IMR-90 (cell line): ENCODE measurements at regions not wholly inside any gene's neighbourhood (a gene's known extent, or its start where the extent isn't known, plus 50 kb on each side); places are given as distances from the start of the nearest gene placed in this dataset.

Source experiments
- ATAC-seq: fragments of 200-7000 bp; cut with Tn5 transposase; 2 replicates; pipeline ENCODE4 v1.9.1; 2020; ENCODE audit warnings: low read depth, mild to moderate bottlenecking, moderate library complexity
- BruUV-seq: library from RNA; stranded (reverse); fragments of 400-500 nt; replicated peaks from 2 replicates; lab custom pipeline; 2021; lab: Mats Ljungman, UMichigan
- CTCF ChIA-PET: fragments of 300-600 bp; formaldehyde crosslinking; extraction: SDS; loops from one replicate; lab custom pipeline; 2021; ENCODE audit warnings: antibody characterized with exemption; lab: Yijun Ruan, JAX
- POLR2A ChIA-PET: fragments of 300-600 bp; sonication (Branson Sonifier 250); formaldehyde crosslinking; loops from one replicate; lab custom pipeline; 2022; ENCODE audit warnings: antibody characterized with exemption; ENCODE audit not compliant: unreplicated experiment; lab: Charles Lee
- DNase-seq: peaks from one replicate; pipeline ENCODE4 v3.0.0; 2013
- H2AFZ ChIP-seq: replicated peaks from 2 replicates; pipeline ENCODE3; 2013; ENCODE audit warnings: low read length, mild to moderate bottlenecking; ENCODE audit not compliant: poor library complexity
- H2AK5ac ChIP-seq: 2 replicates; pipeline ENCODE4 v1.6.1; 2013; ENCODE audit warnings: low read depth, low read length, inconsistent platforms
- H2AK9ac ChIP-seq: replicated peaks from 2 replicates; pipeline ENCODE3; 2013; ENCODE audit warnings: mild to moderate bottlenecking, low read depth, low read length, moderate library complexity; ENCODE audit not compliant: poor library complexity
- H2BK120ac ChIP-seq: 2 replicates; pipeline ENCODE4 v1.6.1; 2013; ENCODE audit warnings: low read depth, low read length, inconsistent platforms
- H2BK15ac ChIP-seq: 3 replicates; pipeline ENCODE4 v1.6.1; 2013; ENCODE audit warnings: low read depth, low read length, inconsistent platforms
- H2BK20ac ChIP-seq: 2 replicates; pipeline ENCODE4 v1.6.1; 2013; ENCODE audit warnings: low read depth, mild to moderate bottlenecking, inconsistent platforms, low read length, moderate library complexity
- H2BK5ac ChIP-seq: 2 replicates; pipeline ENCODE4 v1.6.1; 2013; ENCODE audit warnings: mild to moderate bottlenecking, low read depth, low read length, inconsistent platforms; ENCODE audit not compliant: poor library complexity, severe bottlenecking
- H3K14ac ChIP-seq: replicated peaks from 2 replicates; pipeline ENCODE4 v1.6.1; 2013; ENCODE audit warnings: low read depth, low read length, inconsistent platforms
- H3K18ac ChIP-seq: 2 replicates; pipeline ENCODE4 v1.6.1; 2013; ENCODE audit warnings: low read depth, low read length, control low read depth
- H3K23ac ChIP-seq: 2 replicates; pipeline ENCODE4 v1.6.1; 2013; ENCODE audit warnings: low read depth, low read length, inconsistent platforms
- H3K27ac ChIP-seq: 2 replicates; pipeline ENCODE4 v1.5.1; 2013; ENCODE audit warnings: mild to moderate bottlenecking, control low read depth, low read length; ENCODE audit not compliant: insufficient read depth
- H3K27me3 ChIP-seq: 2 replicates; pipeline ENCODE4 v1.6.1; 2013; ENCODE audit warnings: low read length; ENCODE audit not compliant: control insufficient read depth, insufficient read depth
- H3K36me3 ChIP-seq: 2 replicates; pipeline ENCODE4 v1.6.1; 2013; ENCODE audit warnings: low read length, mixed read lengths; ENCODE audit not compliant: control insufficient read depth, insufficient read depth
- H3K4ac ChIP-seq: 2 replicates; pipeline ENCODE4 v1.6.1; 2013; ENCODE audit warnings: low read depth, low read length, inconsistent platforms
- H3K4me1 ChIP-seq: 2 replicates; pipeline ENCODE4 v1.6.1; 2013; ENCODE audit warnings: low read length, mixed read lengths; ENCODE audit not compliant: control insufficient read depth, insufficient read depth
- H3K4me2 ChIP-seq: 2 replicates; pipeline ENCODE4 v1.6.1; 2013; ENCODE audit warnings: low read depth, mild to moderate bottlenecking, control low read depth, low read length, moderate library complexity
- H3K4me3 ChIP-seq: 2 replicates; pipeline ENCODE4 v1.5.1; 2013; ENCODE audit warnings: low read depth, mild to moderate bottlenecking, control low read depth, low read length, moderate library complexity; ENCODE audit not compliant: insufficient read depth
- H3K56ac ChIP-seq: 2 replicates; pipeline ENCODE4 v1.6.1; 2013; ENCODE audit warnings: low read length, inconsistent platforms; ENCODE audit not compliant: insufficient read depth; ENCODE audit errors: extremely low read depth
- H3K79me1 ChIP-seq, 2 experiments: 2 replicates each; pipeline ENCODE4 v1.6.1; 2013; ENCODE audit warnings: low read length in 2 of 2, inconsistent platforms in 1 of 2, low read depth in 1 of 2
- H3K9ac ChIP-seq: 2 replicates; pipeline ENCODE4 v1.6.1; 2013; ENCODE audit warnings: low read depth, low read length, control low read depth
- H3K9me1 ChIP-seq: 2 replicates; pipeline ENCODE4 v1.6.1; 2013; ENCODE audit warnings: low read length, inconsistent platforms; ENCODE audit not compliant: insufficient read depth
- H3K9me3 ChIP-seq: 2 replicates; pipeline ENCODE4 v1.6.1; 2013; ENCODE audit warnings: low read length; ENCODE audit not compliant: control insufficient read depth, insufficient read depth
- H4K20me1 ChIP-seq: 2 replicates; pipeline ENCODE4 v1.6.1; 2013; ENCODE audit warnings: low read length, inconsistent platforms; ENCODE audit not compliant: insufficient read depth
- H4K5ac ChIP-seq: 2 replicates; pipeline ENCODE4 v1.6.1; 2013; ENCODE audit warnings: mild to moderate bottlenecking, low read depth, low read length, control low read depth
- H4K8ac ChIP-seq, 2 experiments: 2 replicates each; pipeline ENCODE4 v1.6.1; 2013; ENCODE audit warnings: low read depth in 2 of 2, low read length in 2 of 2, control low read depth in 1 of 2, inconsistent platforms in 1 of 2
- H4K91ac ChIP-seq: 2 replicates; pipeline ENCODE4 v1.6.1; 2013; ENCODE audit warnings: low read depth, low read length, inconsistent platforms; ENCODE audit not compliant: insufficient read depth
- CEBPB ChIP-seq: IDR thresholded peaks from 2 replicates; pipeline ENCODE4 v1.6.1; 2012; ENCODE audit warnings: low read depth, low read length, improper control_type of control experiment
- CTCF ChIP-seq: conservative IDR thresholded peaks from 2 replicates; pipeline ENCODE4 v1.5.1; 2012; ENCODE audit warnings: mild to moderate bottlenecking, low read depth, low read length, improper control_type of control experiment
- ELK1 ChIP-seq: fragments of 150-350 bp; IDR thresholded peaks from 2 replicates; pipeline ENCODE4 v1.6.1; 2016; ENCODE audit warnings: low read depth, mild to moderate bottlenecking, low read length, moderate library complexity, borderline replicate concordance
- FOS ChIP-seq: fragments of 150-350 bp; IDR thresholded peaks from 2 replicates; pipeline ENCODE4 v1.6.1; 2016; ENCODE audit warnings: low read depth, low read length
- MAFK ChIP-seq: IDR thresholded peaks from 2 replicates; pipeline ENCODE4 v1.6.1; 2012; ENCODE audit warnings: low read depth, low read length, improper control_type of control experiment
- MXI1 ChIP-seq: IDR thresholded peaks from 2 replicates; pipeline ENCODE4 v1.6.1; 2012; ENCODE audit warnings: low read depth, mild to moderate bottlenecking, low read length, moderate library complexity, borderline replicate concordance
- POLR2A ChIP-seq: IDR thresholded peaks from 2 replicates; pipeline ENCODE4 v1.6.1; 2012; ENCODE audit warnings: mild to moderate bottlenecking, low read depth, low read length
- RCOR1 ChIP-seq: IDR thresholded peaks from 2 replicates; pipeline ENCODE4 v1.6.1; 2012; ENCODE audit warnings: mild to moderate bottlenecking, low read length, improper control_type of control experiment; ENCODE audit not compliant: insufficient replicate concordance
- RFX5 ChIP-seq: IDR thresholded peaks from 2 replicates; pipeline ENCODE4 v1.8.0; 2012; ENCODE audit warnings: low read depth, mild to moderate bottlenecking, low read length, moderate library complexity
- USF2 ChIP-seq: fragments of 150-350 bp; IDR thresholded peaks from 2 replicates; pipeline ENCODE4 v1.6.1; 2017; ENCODE audit warnings: mild to moderate bottlenecking, antibody characterized with exemption, low read length, low read depth
- WGBS, 2 experiments: methylation state at CpG; one replicate each; pipeline versions ENCODE4 v1.1.5 to v1.1.7; 2013; ENCODE audit warnings: missing lambda C conversion rate in 2 of 2; ENCODE audit not compliant: insufficient read length in 1 of 2; ENCODE audit errors: extremely low coverage in 2 of 2; 5-methylcytosine and 5-hydroxymethylcytosine counted together
- dilution Hi-C: fragments of 300-500 bp; cut with HindIII; formaldehyde crosslinking; loops from one replicate; pipeline ENCODE4 v1.14.3; 2018; ENCODE audit warnings: low sequenced_read_pairs; ENCODE audit not compliant: unreplicated experiment
- in situ Hi-C: fragments of 300-500 bp; cut with MboI; formaldehyde crosslinking; loops from 3 replicates; pipeline ENCODE4 v1.14.3; 2019; ENCODE audit warnings: low sequenced_read_pairs, inconsistent platforms, mixed read lengths
- intact Hi-C: fragments of 100-400 bp; cut with micrococcal nuclease; formaldehyde crosslinking; loops from 2 replicates; pipeline ENCODE4 v1.10.0; 2022

- Histone ChIP-seq H3K4ac (no peak overlapping the region), H3K18ac (no peak overlapping the region), H4K5ac (no peak overlapping the region), H2AFZ (no peak overlapping the region), H4K20me1 (no peaks in the 10 kb centered on the region), H2AK5ac (no peak overlapping the region), H3K4me2 (no peak overlapping the region), H4K8ac (no peak overlapping the region), H3K9me3 (peaks cover 2% of the 10 kb centered on the region; the same call in 1 of the 2 replicates), H3K27ac (no peak overlapping the region), H3K14ac (no peak overlapping the region), H3K9ac (no peak overlapping the region), H3K27me3 (no peaks in the 10 kb centered on the region), H3K79me1 (no peaks in the 10 kb centered on the region), H2AK9ac (no peak overlapping the region), H2BK120ac (no peak overlapping the region), H3K4me3 (no peak overlapping the region), H3K9me1 (no peaks in the 10 kb centered on the region), H2BK5ac (no peak overlapping the region), H4K91ac (no peak overlapping the region), H2BK15ac (no peak overlapping the region), H3K36me3 (no peaks in the 10 kb centered on the region), H3K23ac (no peak overlapping the region), H3K4me1 (no peaks in the 10 kb centered on the region), H2BK20ac (no peak overlapping the region), H3K56ac (no peak overlapping the region)
- BruUV-seq = no TSS peak
- 80% methylated on average over 1 of the region's 3 CpGs; no CpG with 5 or more reads in 1 of the 2 experiments for WGBS, 2 experiments
- intact Hi-C loops (no loop called here), dilution Hi-C loops (no loop called here), in situ Hi-C loops (no loop called here)
- POLR2A ChIA-PET = no interaction called here
- CTCF ChIA-PET = no interaction called here
- TF ChIP-seq MAFK = no peak
- no peak for TF ChIP-seq MXI1
- TF ChIP-seq FOS = no peak
- no peak for TF ChIP-seq USF2
- no peak for TF ChIP-seq RCOR1
- TF ChIP-seq POLR2A = no peak
- TF ChIP-seq CTCF = no peak
- no peak for TF ChIP-seq RFX5
- no peak for TF ChIP-seq CEBPB
- TF ChIP-seq ELK1 = no peak
- DNase-seq = no peak
- no peak for ATAC-seq
Measured at GRCh38 chr2:128416806-128417205, 98.1 kb upstream of the HS6ST1 start.
